Daoy (cell line): ENCODE measurements at regions not wholly inside any gene's neighbourhood (a gene's known extent, or its start where the extent isn't known, plus 50 kb on each side); places are given as distances from the start of the nearest gene placed in this dataset.
"Not testable (repeated sequence)": the region's sequence is repeated elsewhere in the genome, so short reads cannot be mapped to it uniquely, and the experiment has no call there.

ENCODE experiments used
- DNase-seq: peaks from one replicate; pipeline ENCODE4 v3.0.0-alpha.2; 2015; ENCODE audit warnings: low read depth

GRCh38 chr1:221887415-221887746 is 145.5 kb upstream of the DUSP10 start:
- no peak for DNase-seq

- peak; percentile 96 for DNase-seq
These were observed 145.0 kb upstream of the DUSP10 start for GRCh38 chr1:221886743-221887414.

- DNase-seq = no peak
These were observed 144.4 kb upstream of the DUSP10 start for GRCh38 chr1:221886311-221886710.

- DNase-seq = no peak
These were observed 142.9 kb upstream of the DUSP10 start for GRCh38 chr1:221884821-221885220.

GRCh38 chr1:221881805-221882581 is 140.1 kb upstream of the DUSP10 start:
- no peak for DNase-seq

- DNase-seq = no peak
These were observed 138.3 kb upstream of the DUSP10 start for GRCh38 chr1:221880182-221880581.

GRCh38 chr1:221878134-221878533 is 136.2 kb upstream of the DUSP10 start:
- DNase-seq = no peak

- DNase-seq = no peak
These were observed 135.4 kb upstream of the DUSP10 start for GRCh38 chr1:221877311-221877710.

- DNase-seq = no peak
These were observed 133.1 kb upstream of the DUSP10 start for GRCh38 chr1:221875004-221875330.

GRCh38 chr1:221874285-221875003 is 132.6 kb upstream of the DUSP10 start:
- peak; percentile 15 for DNase-seq

GRCh38 chr1:221873673-221874072 is 131.8 kb upstream of the DUSP10 start:
- DNase-seq = no peak

- DNase-seq = no peak
These were observed 129.2 kb upstream of the DUSP10 start for GRCh38 chr1:221871056-221871455.

- no peak for DNase-seq
These were observed 127.9 kb upstream of the DUSP10 start for GRCh38 chr1:221869779-221870178.

GRCh38 chr1:221868593-221869303 is 126.9 kb upstream of the DUSP10 start:
- DNase-seq = peak; percentile 75

GRCh38 chr1:221867003-221867402 is 125.1 kb upstream of the DUSP10 start:
- DNase-seq = no peak

GRCh38 chr1:221865808-221866207 is 123.9 kb upstream of the DUSP10 start:
- peak; percentile 34 for DNase-seq

- no peak for DNase-seq
These were observed 121.7 kb upstream of the DUSP10 start for GRCh38 chr1:221863635-221864034.

GRCh38 chr1:221862971-221863370 is 121.1 kb upstream of the DUSP10 start:
- DNase-seq = no peak

- DNase-seq = peak; percentile 85
These were observed 117.1 kb upstream of the DUSP10 start for GRCh38 chr1:221858818-221859611.

- DNase-seq = not testable (repeated sequence)
These were observed 115.2 kb upstream of the DUSP10 start for GRCh38 chr1:221857094-221857444.

GRCh38 chr1:221856228-221857093 is 114.6 kb upstream of the DUSP10 start:
- DNase-seq = no peak
